IPS DF 4.7 (cell line): ENCODE measurements at regions not wholly inside any gene's neighbourhood (a gene's known extent, or its start where the extent isn't known, plus 50 kb on each side); places are given as distances from the start of the nearest gene placed in this dataset.
"Not testable (repeated sequence)": the region's sequence is repeated elsewhere in the genome, so short reads cannot be mapped to it uniquely, and the experiment has no call there.

Source experiments
- DNase-seq: peaks from one replicate; pipeline ENCODE4 v3.0.0-alpha.2; 2013; ENCODE audit warnings: low spot score; ENCODE audit errors: extremely low read depth

DNA sequence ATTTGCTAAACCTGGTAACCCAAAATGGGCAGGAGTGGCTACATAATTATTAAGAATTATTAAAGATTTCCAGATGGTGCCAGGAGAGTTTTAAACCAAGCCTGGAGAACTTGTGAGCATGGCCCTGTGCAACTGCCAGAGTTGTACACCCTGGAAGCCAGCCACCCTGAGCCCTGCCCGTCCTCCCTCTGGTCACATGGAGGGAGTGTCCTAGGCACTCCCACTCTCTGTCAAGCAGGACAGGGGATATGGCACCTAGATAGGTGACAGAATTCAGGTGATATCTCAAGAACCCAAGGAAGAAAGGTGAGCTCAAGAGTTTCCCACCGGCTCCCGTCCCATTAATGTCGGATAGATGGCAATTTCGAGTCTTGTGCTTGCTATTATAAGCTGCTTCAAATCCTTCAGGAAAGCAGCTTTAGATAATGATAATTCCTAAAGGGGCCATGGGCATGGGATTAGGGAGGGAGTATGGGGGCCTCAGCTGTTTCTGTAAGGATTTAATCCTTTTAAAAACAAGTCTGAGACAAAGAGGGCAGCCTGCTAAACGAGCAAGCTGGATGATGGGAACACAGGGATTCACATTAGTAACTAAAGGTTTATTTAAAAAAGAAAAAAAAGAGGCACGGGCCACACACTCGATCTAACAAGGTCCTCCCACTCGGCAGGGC is 169.1 kb downstream of the BMP7 start:
- no peak for DNase-seq

DNA sequence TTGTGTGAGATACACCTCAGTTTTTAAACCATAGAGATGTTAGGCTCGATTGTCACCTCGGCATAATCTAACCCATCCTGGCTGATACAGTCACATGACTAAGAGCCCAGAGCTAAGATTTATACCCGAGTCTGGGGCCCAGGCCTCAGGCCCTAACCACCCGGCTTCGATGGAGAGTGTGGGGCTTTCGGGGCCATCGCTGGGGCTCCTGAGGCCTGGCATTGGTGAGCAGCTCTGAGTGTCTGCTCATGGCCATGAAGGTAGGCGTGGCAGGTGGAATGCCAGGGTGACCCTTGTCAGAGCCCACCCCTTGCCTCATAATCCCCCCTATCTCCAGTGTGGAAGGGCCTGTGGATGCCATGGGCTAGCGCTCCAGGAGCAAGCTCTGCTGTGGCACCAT is 164.3 kb downstream of the BMP7 start:
- no peak for DNase-seq

DNA sequence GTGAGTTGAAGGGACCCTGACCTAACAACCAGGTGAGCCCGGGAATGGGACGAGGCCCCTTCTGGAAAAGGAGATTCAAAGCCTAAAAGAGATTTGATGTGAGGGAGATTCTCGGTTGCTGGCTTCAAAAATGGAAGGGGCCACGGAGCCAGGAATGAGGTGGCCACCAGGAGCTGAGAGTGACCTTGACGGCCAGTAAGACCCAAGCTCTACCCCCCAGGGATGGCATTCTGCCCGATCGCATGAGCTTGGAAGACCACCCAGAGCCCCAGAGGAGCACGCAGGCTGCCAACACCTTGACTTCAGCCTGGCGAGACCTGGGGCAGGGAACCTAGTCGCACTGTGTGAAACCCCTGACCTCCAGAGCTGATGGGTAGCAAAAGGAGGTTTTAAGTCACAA is 163.9 kb downstream of the BMP7 start:
- DNase-seq = no peak

GRCh38 chr20:57103146-57103800 is 163.2 kb downstream of the BMP7 start:
- no peak for DNase-seq

DNA sequence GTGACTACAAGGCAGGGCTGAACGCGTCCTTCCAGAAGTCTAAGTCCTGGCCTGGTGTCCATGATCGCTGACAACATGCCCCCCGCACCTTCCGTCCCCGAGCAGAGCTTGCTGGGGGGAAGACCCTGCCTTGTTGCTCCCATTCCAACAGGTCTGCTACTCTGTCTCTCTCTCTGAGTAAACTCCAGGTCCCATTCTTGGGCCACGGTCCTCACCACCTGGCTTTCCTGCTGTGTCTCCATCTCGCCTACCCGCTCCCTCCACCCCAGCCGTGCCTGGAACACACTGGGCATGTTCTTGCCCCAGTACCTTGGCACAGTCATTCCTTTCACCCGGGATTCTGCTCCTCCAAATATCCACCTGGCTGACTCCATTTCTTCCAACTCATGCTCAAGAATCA is 162.3 kb downstream of the BMP7 start:
- DNase-seq = no peak

GRCh38 chr20:57104651-57105204 is 161.7 kb downstream of the BMP7 start:
- DNase-seq = no peak

DNA sequence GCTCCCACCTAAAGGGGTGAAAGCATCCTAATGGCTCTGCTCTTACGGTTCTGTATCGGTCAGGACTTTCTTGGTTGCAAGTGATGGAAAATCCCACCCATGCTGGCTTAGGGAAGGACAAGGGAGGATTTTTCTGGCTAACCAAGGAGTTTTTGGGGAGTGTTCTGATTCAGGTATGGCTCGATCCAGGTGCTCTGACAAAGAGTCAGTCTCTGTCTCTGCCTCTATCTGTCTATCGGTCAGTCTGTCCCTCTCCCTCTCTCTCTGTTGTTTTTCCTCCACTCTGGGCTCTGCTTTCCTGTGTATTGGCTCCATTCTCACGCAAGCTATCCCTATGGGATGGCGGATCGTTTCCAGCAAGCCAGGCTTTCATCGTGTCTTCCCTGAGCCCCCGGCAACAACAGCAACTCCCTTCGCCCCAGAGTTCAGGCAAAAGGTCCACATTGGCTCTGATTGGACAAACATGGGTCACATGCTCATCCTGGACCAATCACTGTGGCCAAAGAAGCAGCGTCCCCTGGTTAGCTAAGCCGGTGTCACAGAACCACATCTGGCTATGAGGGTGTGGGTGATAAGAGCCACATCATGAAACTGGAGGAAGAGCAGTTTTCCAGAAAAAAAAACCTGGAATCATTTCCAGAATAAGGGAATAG is 160.3 kb downstream of the BMP7 start:
- DNase-seq = no peak

GRCh38 chr20:57106692-57107091 is 159.7 kb downstream of the BMP7 start:
- no peak for DNase-seq

GRCh38 chr20:57107208-57107607 is 159.2 kb downstream of the BMP7 start:
- no peak for DNase-seq

GRCh38 chr20:57108218-57108617 is 158.2 kb downstream of the BMP7 start:
- no peak for DNase-seq

GRCh38 chr20:57108742-57109570 is 157.5 kb downstream of the BMP7 start:
- no peak for DNase-seq

DNA sequence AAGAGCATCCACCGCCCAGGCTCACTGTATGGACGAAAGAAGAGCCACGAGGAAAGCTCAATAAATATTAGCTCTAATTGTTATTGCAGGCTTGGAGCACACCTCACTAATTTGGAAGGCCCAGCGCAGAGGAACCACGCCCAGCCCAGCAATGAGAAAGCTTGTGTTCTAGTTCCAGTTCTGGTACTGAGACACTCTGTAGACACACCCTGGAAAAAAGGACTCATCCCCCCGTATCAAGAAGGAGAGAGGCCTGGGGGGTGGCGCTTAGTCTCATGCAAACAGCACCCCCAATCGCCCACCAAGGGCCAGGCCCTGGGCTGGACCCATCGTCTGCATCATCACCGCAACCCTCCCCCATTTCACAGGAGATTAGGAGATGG is 156.9 kb downstream of the BMP7 start:
- DNase-seq = no peak

DNA sequence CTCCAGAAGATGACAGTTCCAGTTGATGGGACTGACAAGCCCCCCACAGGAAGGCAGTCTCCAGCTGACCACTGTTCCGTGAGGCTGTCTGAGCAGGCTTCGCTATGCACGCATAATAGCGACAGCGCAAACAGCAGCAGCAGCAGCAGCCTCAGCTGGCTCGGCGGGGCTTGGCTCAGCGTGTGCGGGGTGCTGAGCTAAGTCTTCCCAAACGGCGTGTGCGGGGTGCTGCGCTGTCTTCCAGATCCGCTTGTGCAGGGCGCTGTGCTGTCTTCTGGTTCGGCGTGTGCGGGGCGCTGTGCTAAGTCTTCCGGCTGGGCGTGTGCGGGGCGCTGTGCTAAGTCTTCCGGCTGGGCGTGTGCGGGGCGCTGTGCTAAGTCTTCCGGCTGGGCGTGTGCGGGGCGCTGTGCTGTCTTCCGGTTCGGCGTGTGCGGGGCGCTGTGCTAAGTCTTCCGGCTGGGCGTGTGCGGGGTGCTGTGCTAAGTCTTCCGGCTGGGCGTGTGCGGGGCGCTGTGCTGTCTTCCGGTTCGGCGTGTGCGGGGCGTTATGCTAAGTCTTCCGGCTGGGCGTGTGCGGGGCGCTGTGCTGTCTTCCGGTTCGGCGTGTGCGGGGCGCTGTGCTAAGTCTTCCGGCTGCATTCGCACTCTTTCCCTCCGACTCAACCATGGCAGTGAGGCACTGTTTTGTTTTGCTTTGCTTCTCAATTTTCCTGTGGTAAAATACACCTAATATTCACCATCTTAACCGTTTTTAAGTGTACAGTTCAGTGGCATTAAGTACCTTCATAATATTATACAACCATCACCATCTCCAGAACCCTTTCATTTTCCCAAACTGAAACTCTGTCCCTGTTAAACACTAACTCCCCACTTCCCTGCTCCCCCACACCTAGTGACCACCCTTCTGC is 156.1 kb downstream of the BMP7 start:
- not testable (repeated sequence) for DNase-seq

GRCh38 chr20:57111028-57111373 is 155.4 kb downstream of the BMP7 start:
- no peak for DNase-seq

DNA sequence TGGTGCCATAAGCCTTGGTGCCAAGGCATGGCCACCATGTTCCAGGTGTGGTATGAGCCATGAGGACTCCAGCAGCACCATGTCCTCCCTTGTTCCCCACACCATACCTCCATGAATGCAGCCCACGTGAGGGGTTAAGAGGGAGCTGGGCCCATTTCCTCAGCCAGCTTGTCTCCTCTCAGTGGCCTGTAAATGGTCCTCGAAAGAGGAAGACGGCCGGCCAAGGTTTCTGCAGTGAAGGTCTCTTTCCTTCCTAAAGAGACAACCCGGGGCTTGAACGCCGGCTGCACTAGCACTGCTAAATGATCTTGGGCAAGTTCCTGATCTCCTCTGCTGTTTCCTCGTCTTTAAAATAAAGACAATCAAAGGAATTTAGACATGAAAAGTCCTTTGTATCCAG is 154.0 kb downstream of the BMP7 start:
- no peak for DNase-seq

DNA sequence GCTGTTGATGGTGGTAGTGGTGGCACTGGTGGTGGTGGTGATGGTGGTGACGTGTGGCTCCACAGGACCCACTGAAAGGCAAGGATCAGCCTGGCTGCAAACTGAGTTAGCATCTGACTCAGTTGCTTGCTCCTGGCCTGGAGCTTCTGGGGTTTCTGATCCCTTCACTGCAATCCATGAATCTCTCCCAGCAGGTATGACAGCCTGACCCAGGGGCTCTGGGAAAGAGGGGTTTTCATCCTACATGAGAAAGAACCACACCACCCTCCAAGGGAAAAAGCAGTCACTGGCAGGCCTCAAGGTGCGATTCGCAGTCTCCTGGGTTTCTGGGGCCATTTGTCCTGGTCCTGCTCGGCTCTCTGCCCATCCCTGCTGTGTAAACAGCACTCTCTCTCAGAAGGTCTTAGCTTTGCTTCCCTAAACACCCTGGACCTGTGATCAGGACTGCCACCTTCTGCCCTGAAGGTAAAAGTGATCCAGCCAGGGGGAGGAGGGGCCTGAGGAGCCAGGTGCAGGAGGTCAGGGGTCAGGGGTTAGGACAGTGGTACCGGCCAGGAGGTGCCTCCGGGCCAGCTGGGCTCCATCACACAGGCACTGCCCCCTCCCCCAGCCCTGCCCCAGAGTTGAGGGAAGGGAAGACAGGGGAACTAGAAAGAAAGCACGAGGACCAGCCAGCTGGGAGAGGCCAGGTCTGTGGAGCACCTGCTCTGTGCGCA is 152.0 kb downstream of the BMP7 start:
- no peak for DNase-seq

DNA sequence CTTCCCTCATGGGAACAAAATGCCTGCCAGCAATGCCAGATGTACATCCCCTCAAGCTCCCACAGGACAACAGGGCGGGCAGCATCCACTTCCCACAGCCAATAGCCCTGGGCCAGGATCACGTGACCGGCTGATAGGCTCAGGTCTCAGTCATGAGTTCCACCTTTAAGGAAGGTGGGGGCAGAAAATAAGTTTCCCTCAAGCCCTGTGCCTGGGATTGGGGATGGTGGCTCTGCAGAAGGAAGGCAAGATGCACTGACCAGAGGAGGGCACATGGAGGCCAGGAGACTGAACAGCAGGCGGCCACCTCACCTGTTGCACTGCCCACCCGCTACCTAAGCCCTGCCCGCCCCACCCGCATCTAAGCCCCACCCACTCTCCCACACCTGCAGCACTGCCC is 149.1 kb downstream of the BMP7 start:
- no peak for DNase-seq

DNA sequence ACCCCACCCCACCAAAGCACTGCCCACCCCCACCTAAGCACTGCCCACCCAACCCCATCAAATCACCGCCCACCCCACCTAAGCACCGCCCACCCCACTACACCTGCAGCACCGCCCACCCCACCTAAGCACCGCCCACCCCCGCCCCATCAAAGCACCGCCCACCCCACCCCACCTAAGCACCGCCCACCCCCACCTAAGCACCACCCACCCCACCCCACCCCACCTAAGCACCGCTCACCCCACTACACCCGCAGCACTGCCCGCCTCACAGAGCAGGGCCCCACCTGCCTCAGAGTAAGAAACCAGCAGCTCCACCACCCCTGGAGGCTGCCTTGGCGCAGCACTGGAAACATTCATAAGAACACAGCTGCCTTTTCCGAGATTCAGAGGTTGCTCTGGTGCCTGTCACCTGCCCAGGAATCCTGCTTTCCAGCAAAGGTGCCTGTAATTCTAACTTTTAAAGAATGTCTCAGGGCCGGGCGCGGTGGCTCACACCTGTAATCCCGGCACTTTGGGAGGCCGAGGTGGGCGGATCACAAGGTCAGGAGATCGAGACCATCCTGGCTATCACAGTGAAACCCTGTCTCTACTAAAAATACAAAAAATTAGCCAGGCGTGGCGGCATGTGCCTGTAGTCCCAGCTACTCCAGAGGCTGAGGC is 148.2 kb downstream of the BMP7 start:
- no peak for DNase-seq
